HG03159 (cell line): ENCODE measurements at regions not wholly inside any gene's neighbourhood (a gene's known extent, or its start where the extent isn't known, plus 50 kb on each side); places are given as distances from the start of the nearest gene placed in this dataset.

Experiments
- ATAC-seq: cut with Tn5 transposase; IDR thresholded peaks from one replicate; pipeline ENCODE4 v1.9.1; 2021; ENCODE audit warnings: mild to moderate bottlenecking, moderate library complexity; ENCODE audit not compliant: unreplicated experiment

GRCh38 chr3:94256888-94257813 is 194.3 kb downstream of the NSUN3 start:
- ATAC-seq = no peak

GRCh38 chr3:94258851-94259250 is 196.0 kb downstream of the NSUN3 start:
- ATAC-seq = no peak

- ATAC-seq = no peak
These were observed 196.4 kb downstream of the NSUN3 start for GRCh38 chr3:94259291-94259690.

- no peak for ATAC-seq
These were observed 206.9 kb downstream of the NSUN3 start for GRCh38 chr3:94269763-94270162.

GRCh38 chr3:94272016-94272415 is 209.2 kb downstream of the NSUN3 start:
- no peak for ATAC-seq

- no peak for ATAC-seq
These were observed 218.1 kb downstream of the NSUN3 start for GRCh38 chr3:94280958-94281357.

- peak; percentile 60 for ATAC-seq
These were observed 223.0 kb downstream of the NSUN3 start for GRCh38 chr3:94285872-94286271.

GRCh38 chr3:94291686-94292085 is 228.8 kb downstream of the NSUN3 start:
- no peak for ATAC-seq

GRCh38 chr3:94292151-94292550 is 229.3 kb downstream of the NSUN3 start:
- no peak for ATAC-seq

- no peak for ATAC-seq
These were observed 230.9 kb downstream of the NSUN3 start for GRCh38 chr3:94293793-94294195.

GRCh38 chr3:94294806-94295205 is 231.9 kb downstream of the NSUN3 start:
- ATAC-seq = no peak

- ATAC-seq = no peak
These were observed 236.9 kb downstream of the NSUN3 start for GRCh38 chr3:94299716-94300115.

GRCh38 chr3:94301366-94301765 is 238.5 kb downstream of the NSUN3 start:
- no peak for ATAC-seq

GRCh38 chr3:94303266-94303665 is 240.4 kb downstream of the NSUN3 start:
- ATAC-seq = no peak

- no peak for ATAC-seq
These were observed 241.0 kb downstream of the NSUN3 start for GRCh38 chr3:94303897-94304296.

GRCh38 chr3:94304954-94305353 is 242.1 kb downstream of the NSUN3 start:
- no peak for ATAC-seq

- no peak for ATAC-seq
These were observed 243.2 kb downstream of the NSUN3 start for GRCh38 chr3:94305835-94306611.

- ATAC-seq = no peak
These were observed 244.7 kb downstream of the NSUN3 start for GRCh38 chr3:94307588-94307987.

GRCh38 chr3:94308767-94309166 is 245.9 kb downstream of the NSUN3 start:
- no peak for ATAC-seq

GRCh38 chr3:94310341-94311135 is 247.7 kb downstream of the NSUN3 start:
- ATAC-seq = no peak

- ATAC-seq = no peak
These were observed 248.8 kb downstream of the NSUN3 start for GRCh38 chr3:94311651-94312050.
